ENCODE measurements at regions not wholly inside any gene's neighbourhood (a gene's known extent, or its start where the extent isn't known, plus 50 kb on each side); places are given as distances from the start of the nearest gene placed in this dataset.

DNA sequence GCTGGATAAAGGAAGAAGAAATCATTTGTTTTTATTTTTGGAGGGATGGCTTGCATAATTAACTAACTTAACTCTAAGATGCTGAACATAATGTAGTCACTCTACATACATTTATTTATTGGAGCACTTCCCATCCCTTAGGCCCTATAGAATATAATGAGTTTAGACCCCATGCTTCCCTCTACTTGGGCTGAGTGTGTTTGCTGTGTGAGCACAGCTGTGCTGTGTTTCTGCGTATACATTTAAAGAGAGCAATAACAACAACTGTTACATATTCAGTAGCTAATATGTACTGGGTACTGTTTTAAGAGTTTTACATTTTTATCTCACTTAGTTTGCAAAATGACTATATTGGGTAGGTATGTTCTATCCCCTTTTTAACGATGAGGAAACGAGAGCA, 736.6 kb upstream of the NRSN1 start:
- TF ChIP-seq YY1 (IDR thresholded peaks at IDR 0.05; ENCODE audit: extremely low read depth, insufficient replicate concordance, low read depth, low read length): no peak
- TF ChIP-seq SIN3A (IDR thresholded peaks at IDR 0.05; ENCODE audit: low read depth): no peak
- no peak for TF ChIP-seq REST (IDR thresholded peaks at IDR 0.05; ENCODE audit: low read depth)
- no peak for TF ChIP-seq EZH2phosphoT487 (IDR thresholded peaks at IDR 0.05; ENCODE audit: borderline replicate concordance)
- no peak for TF ChIP-seq JUND (IDR thresholded peaks at IDR 0.05)
- TF ChIP-seq CTCF (IDR thresholded peaks at IDR 0.05 in 2 of 3, conservative IDR thresholded peaks at IDR 0.05 in 1 of 3; ENCODE audit: borderline replicate concordance in 1 of 3, insufficient read depth in 1 of 3, low read depth in 2 of 3, low read length in 2 of 3): no peak
- TF ChIP-seq POLR2AphosphoS5 (IDR thresholded peaks at IDR 0.05; ENCODE audit: low read depth, low read length): no peak
- no peak for TF ChIP-seq RAD21 (IDR thresholded peaks at IDR 0.05; ENCODE audit: low read depth)
- TF ChIP-seq, protein P1, sequence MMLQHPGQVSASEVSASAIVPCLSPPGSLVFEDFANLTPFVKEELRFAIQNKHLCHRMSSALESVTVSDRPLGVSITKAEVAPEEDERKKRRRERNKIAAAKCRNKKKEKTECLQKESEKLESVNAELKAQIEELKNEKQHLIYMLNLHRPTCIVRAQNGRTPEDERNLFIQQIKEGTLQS (IDR thresholded peaks at IDR 0.05): no peak
- TF ChIP-seq EZH2 (IDR thresholded peaks at IDR 0.05): no peak
- TF ChIP-seq POLR2A (IDR thresholded peaks at IDR 0.05; ENCODE audit: borderline replicate concordance, extremely low read depth, insufficient read depth, insufficient read length): no peak
- TF ChIP-seq ELF1 (IDR thresholded peaks at IDR 0.05; ENCODE audit: borderline replicate concordance, low read depth): no peak
- TF ChIP-seq CEBPB (IDR thresholded peaks at IDR 0.05; ENCODE audit: low read depth): no peak
